ENCODE measurements at regions not wholly inside any gene's neighbourhood (a gene's known extent, or its start where the extent isn't known, plus 50 kb on each side); places are given as distances from the start of the nearest gene placed in this dataset.
"Not testable (repeated sequence)": the region's sequence is repeated elsewhere in the genome, so short reads cannot be mapped to it uniquely, and the experiment has no call there.

GRCh38 chr16:80254970-80255369 is 285.8 kb upstream of the DYNLRB2 start:
- no peaks in the 10 kb centered on the region for H3K4me1 ChIP-seq
- 82 to 96% methylated on average over 4 of the region's 4 CpGs for WGBS, 2 donors (ENCODE audit: low coverage in 1 of 2)
- H3K27me3 ChIP-seq = no peaks in the 10 kb centered on the region
- H3K9me3 ChIP-seq = no peaks in the 10 kb centered on the region
- no peak overlapping the region for H3K27ac ChIP-seq
- no peaks in the 10 kb centered on the region for H3K36me3 ChIP-seq
- no peak for ATAC-seq
- no peak overlapping the region for H3K4me3 ChIP-seq
- TF ChIP-seq CTCF (IDR thresholded peaks at IDR 0.05) = no peak
- TF ChIP-seq POLR2A (IDR thresholded peaks at IDR 0.05) = no peak
- TF ChIP-seq POLR2AphosphoS5 (IDR thresholded peaks at IDR 0.05) = no peak
- no peak for TF ChIP-seq EP300 (IDR thresholded peaks at IDR 0.05)

GRCh38 chr16:80253741-80254140 is 287.1 kb upstream of the DYNLRB2 start:
- Histone ChIP-seq H3K36me3 (no peaks in the 10 kb centered on the region), H3K9me3 (no peaks in the 10 kb centered on the region), H3K27ac (no peak overlapping the region), H3K4me3 (no peak overlapping the region), H3K27me3 (no peaks in the 10 kb centered on the region), H3K4me1 (no peaks in the 10 kb centered on the region)
- no peak for ATAC-seq
- 63 to 91% methylated on average over 1 to 5 of the region's 5 CpGs for WGBS, 2 donors (ENCODE audit: low coverage in 1 of 2)
- TF ChIP-seq EP300 (IDR thresholded peaks at IDR 0.05) (no peak), POLR2AphosphoS5 (IDR thresholded peaks at IDR 0.05) (no peak), POLR2A (IDR thresholded peaks at IDR 0.05) (no peak), CTCF (IDR thresholded peaks at IDR 0.05) (no peak)

- ATAC-seq = no peak
- Histone ChIP-seq H3K27me3 (no peaks in the 10 kb centered on the region), H3K4me3 (no peak overlapping the region), H3K27ac (no peak overlapping the region), H3K4me1 (no peaks in the 10 kb centered on the region), H3K36me3 (no peaks in the 10 kb centered on the region), H3K9me3 (no peaks in the 10 kb centered on the region)
- 83 to 89% methylated on average over 1 to 2 of the region's 4 CpGs for WGBS, 2 donors (ENCODE audit: low coverage in 1 of 2)
- TF ChIP-seq POLR2AphosphoS5 (IDR thresholded peaks at IDR 0.05) (no peak), POLR2A (IDR thresholded peaks at IDR 0.05) (no peak), EP300 (IDR thresholded peaks at IDR 0.05) (no peak), CTCF (IDR thresholded peaks at IDR 0.05) (no peak)
Observed at GRCh38 chr16:80250381-80250780, 290.4 kb upstream of the DYNLRB2 start.

GRCh38 chr16:80243303-80243702 is 297.5 kb upstream of the DYNLRB2 start:
- H3K27me3 ChIP-seq, H3K36me3 ChIP-seq, H3K27ac ChIP-seq, H3K4me1 ChIP-seq, H3K4me3 ChIP-seq, ATAC-seq: not testable (repeated sequence)
- peaks cover 0 to 20% (median 0%) of the 10 kb centered on the region in 3 donors for H3K9me3 ChIP-seq
- no CpG with 5 or more reads among the region's 30 CpGs for WGBS, 2 donors (ENCODE audit: low coverage in 1 of 2)

- peaks cover 0 to 20% (median 0%) of the 10 kb centered on the region in 3 donors for H3K9me3 ChIP-seq
- WGBS, 2 donors (ENCODE audit: low coverage in 1 of 2) = 95% methylated on average over 3 of the region's 4 CpGs; no CpG with 5 or more reads in 1 of the 2 donors
- not testable (repeated sequence) for H3K36me3 ChIP-seq, H3K27ac ChIP-seq, H3K27me3 ChIP-seq, H3K4me1 ChIP-seq, H3K4me3 ChIP-seq, ATAC-seq
Observed at GRCh38 chr16:80242279-80242678, 298.5 kb upstream of the DYNLRB2 start.

GRCh38 chr16:80233097-80233835 is 307.5 kb upstream of the DYNLRB2 start:
- Histone ChIP-seq H3K4me1 (peaks cover 0 to 3% (median 0%) of the 10 kb centered on the region in 3 donors), H3K36me3 (no peaks in the 10 kb centered on the region), H3K27me3 (no peaks in the 10 kb centered on the region), H3K9me3 (no peaks in the 10 kb centered on the region), H3K4me3 (no peak overlapping the region), H3K27ac (no peak overlapping the region)
- no peak for ATAC-seq
- TF ChIP-seq POLR2AphosphoS5 (IDR thresholded peaks at IDR 0.05) (no peak), POLR2A (IDR thresholded peaks at IDR 0.05) (no peak), CTCF (IDR thresholded peaks at IDR 0.05) (no peak), EP300 (IDR thresholded peaks at IDR 0.05) (no peak)
- WGBS, 2 donors (ENCODE audit: low coverage in 1 of 2) = 30 to 63% methylated on average over 6 to 7 of the region's 8 CpGs
